Endothelial cell of umbilical vein (primary cell): ENCODE measurements at regions not wholly inside any gene's neighbourhood (a gene's known extent, or its start where the extent isn't known, plus 50 kb on each side); places are given as distances from the start of the nearest gene placed in this dataset.

Experiments
- BruUV-seq: library from RNA; stranded (reverse); fragments of 400-500 nt; replicated peaks from 2 replicates; lab custom pipeline; 2021; lab: Mats Ljungman, UMichigan
- CTCF ChIA-PET: fragments of 300-600, 350-600 bp; sonication (Branson Sonifier 250); formaldehyde crosslinking; loops from one replicate; lab custom pipeline; 2021; ENCODE audit warnings: antibody characterized with exemption, inconsistent platforms; lab: Charles Lee
- POLR2A ChIA-PET: fragments of 300-600, 350-600 bp; sonication (Branson Sonifier 250); formaldehyde crosslinking; loops from one replicate; lab custom pipeline; 2021; ENCODE audit warnings: antibody characterized with exemption, inconsistent platforms; lab: Charles Lee
- DNase-seq: peaks from one replicate; pipeline ENCODE4 v3.0.0-alpha.2; 2011; ENCODE audit warnings: low read depth, low spot score
- FAIRE-seq: peaks from 2 replicates; lab custom pipeline; 2011; peaks lifted over from hg19 to GRCh38; lab: Jason Lieb, UNC
- H2AFZ ChIP-seq: 2 replicates; pipeline ENCODE4 v1.6.0; 2012; ENCODE audit warnings: low read depth, low read length, control low read depth, inconsistent platforms
- H3K27ac ChIP-seq: 2 replicates; pipeline ENCODE4 v1.5.1; 2011; ENCODE audit warnings: low read depth, mild to moderate bottlenecking, control low read depth, low read length, moderate library complexity; ENCODE audit not compliant: insufficient read depth
- H3K27me3 ChIP-seq, 2 experiments: 2 replicates each; pipeline versions ENCODE4 v1.6.0 to v1.6.1; 2011; ENCODE audit warnings: low read length in 2 of 2, mixed read lengths in 1 of 2; ENCODE audit not compliant: control insufficient read depth in 2 of 2, insufficient read depth in 2 of 2
- H3K36me3 ChIP-seq, 2 experiments: 2 replicates in 1 of 2; 3 replicates in 1 of 2; pipeline ENCODE4 v1.5.1; 2011; ENCODE audit warnings: low read length in 2 of 2, mild to moderate bottlenecking in 1 of 2, moderate library complexity in 1 of 2; ENCODE audit not compliant: control insufficient read depth in 2 of 2, insufficient read depth in 2 of 2; ENCODE audit errors: extremely low read depth in 1 of 2
- H3K4me1 ChIP-seq: 3 replicates; pipeline ENCODE4 v1.5.1; 2011; ENCODE audit warnings: mild to moderate bottlenecking, low read length; ENCODE audit not compliant: control insufficient read depth, insufficient read depth; ENCODE audit errors: extremely low read depth
- H3K4me2 ChIP-seq: 2 replicates; pipeline ENCODE4 v1.6.1; 2011; ENCODE audit warnings: low read length, control low read depth, mixed read lengths; ENCODE audit not compliant: insufficient read depth
- H3K4me3 ChIP-seq, 3 experiments: fragments of 200-600 bp in 1 of 3; sonication (generic), shearing (Covaris generic) in 1 of 3; replicated peaks in 1 of 3; 2 replicates each; pipeline ENCODE4 v1.5.1; 2011 to 2016; ENCODE audit warnings: control low read depth in 3 of 3, low read length in 3 of 3, mild to moderate bottlenecking in 2 of 3, inconsistent platforms in 1 of 3, low read depth in 1 of 3, moderate library complexity in 1 of 3; ENCODE audit not compliant: insufficient read depth in 1 of 3
- H3K79me2 ChIP-seq: 2 replicates; pipeline ENCODE4 v1.6.0; 2012; ENCODE audit warnings: low read length, inconsistent platforms; ENCODE audit not compliant: control insufficient read depth, insufficient read depth
- H3K9ac ChIP-seq: replicated peaks from 2 replicates; pipeline ENCODE3; 2011; ENCODE audit warnings: low read length, control low read depth; ENCODE audit not compliant: insufficient read depth; ENCODE audit errors: extremely low read depth
- H3K9me1 ChIP-seq: replicated peaks from 3 replicates; pipeline ENCODE4 v1.6.0; 2011; ENCODE audit warnings: mild to moderate bottlenecking, low read length; ENCODE audit not compliant: control insufficient read depth, insufficient read depth; ENCODE audit errors: extremely low read depth
- H3K9me3 ChIP-seq: replicated peaks from 2 replicates; pipeline ENCODE4 v1.5.1; 2012; ENCODE audit warnings: low read length, inconsistent platforms; ENCODE audit not compliant: control insufficient read depth, insufficient read depth
- H4K20me1 ChIP-seq: replicated peaks from 2 replicates; pipeline ENCODE3; 2011; ENCODE audit warnings: mild to moderate bottlenecking, low read length; ENCODE audit not compliant: control insufficient read depth, insufficient read depth; ENCODE audit errors: extremely low read depth
- CTCF ChIP-seq, 2 donors: IDR thresholded peaks; 1 replicate in 1 of 2; 2 replicates in 1 of 2; pipeline ENCODE4 v1.5.1; 2011; ENCODE audit warnings: low read length in 2 of 2, mild to moderate bottlenecking in 2 of 2, moderate library complexity in 2 of 2, control low read depth in 1 of 2, inconsistent platforms in 1 of 2, low read depth in 1 of 2; ENCODE audit not compliant: insufficient read depth in 1 of 2; ENCODE audit errors: extremely low read depth in 1 of 2
- EZH2 ChIP-seq: IDR thresholded peaks from 2 replicates; pipeline ENCODE4 v1.6.1; 2012; ENCODE audit warnings: borderline replicate concordance, low read depth, mild to moderate bottlenecking, moderate library complexity, low read length, inconsistent platforms; ENCODE audit not compliant: severe bottlenecking
- FOS ChIP-seq: IDR thresholded peaks from 2 replicates; pipeline ENCODE4 v1.6.1; 2011; ENCODE audit warnings: mild to moderate bottlenecking, low read length, moderate library complexity, borderline replicate concordance; ENCODE audit not compliant: insufficient read depth
- GATA2 ChIP-seq: IDR thresholded peaks from 2 replicates; pipeline ENCODE4 v1.7.0; 2011; ENCODE audit warnings: low read depth, mild to moderate bottlenecking, moderate library complexity, mixed read lengths, low read length; ENCODE audit not compliant: insufficient read length, insufficient read depth
- JUN ChIP-seq: IDR thresholded peaks from 2 replicates; pipeline ENCODE4 v1.6.1; 2011; ENCODE audit warnings: borderline replicate concordance, low read depth; ENCODE audit not compliant: insufficient read length, insufficient read depth
- MYC ChIP-seq: IDR thresholded peaks from one replicate; pipeline ENCODE4 v1.6.1; 2011; ENCODE audit warnings: mild to moderate bottlenecking, low read depth, low read length
- POLR2A ChIP-seq: IDR thresholded peaks from 2 replicates; pipeline ENCODE4 v1.6.1; 2012; ENCODE audit warnings: low read depth, mild to moderate bottlenecking, control low read depth, low read length
- POLR2AphosphoS5 ChIP-seq: IDR thresholded peaks from 2 replicates; pipeline ENCODE4 v1.6.1; 2012; ENCODE audit warnings: low read depth, mild to moderate bottlenecking, control low read depth, low read length, moderate library complexity; ENCODE audit not compliant: insufficient read depth
- dilution Hi-C: fragments of 300-500 bp; cut with MboI; formaldehyde crosslinking; loops from one replicate; pipeline ENCODE4 v1.15.0; 2019; ENCODE audit warnings: low sequenced_read_pairs; ENCODE audit not compliant: extremely low pct_ligation_motif_present
- intact Hi-C: fragments of 100-400 bp; cut with micrococcal nuclease; formaldehyde crosslinking; loops from one replicate; pipeline ENCODE4 v1.10.0; 2022

GRCh38 chr7:24425664-24426063, 141.7 kb downstream of the NPY start:
- Histone ChIP-seq H2AFZ (no peak overlapping the region), H3K27ac (no peak overlapping the region), H3K4me3 (no peak overlapping the region), H3K9me1 (no peaks in the 10 kb centered on the region), H3K79me2 (no peaks in the 10 kb centered on the region), H3K36me3 (no peaks in the 10 kb centered on the region), H3K4me2 (no peak overlapping the region), H3K9me3 (no peaks in the 10 kb centered on the region), H4K20me1 (no peaks in the 10 kb centered on the region), H3K9ac (no peak overlapping the region), H3K27me3 (no peaks in the 10 kb centered on the region), H3K4me1 (no peaks in the 10 kb centered on the region)
- no peak for DNase-seq
- intact Hi-C loops = no loop called here
- no peak for FAIRE-seq
- dilution Hi-C loops = no loop called here
- TF ChIP-seq POLR2A (no peak), GATA2 (no peak), FOS (no peak), EZH2 (no peak), POLR2AphosphoS5 (no peak)
- BruUV-seq = no TSS peak
- ChIA-PET CTCF (interaction anchor here (1.5 kb wide), 1 partner anchor 13 kb away, joined by 6 read pairs; no protein-coding TSS in a partner anchor), POLR2A (no interaction called here)

- no peaks in the 10 kb centered on the region for H3K27me3 ChIP-seq
- H4K20me1 ChIP-seq = no peaks in the 10 kb centered on the region
- no TSS peak for BruUV-seq
- CTCF ChIA-PET = interaction anchor here (1.5 kb wide), 1 partner anchor 12 kb away, joined by 6 read pairs; no protein-coding TSS in a partner anchor
- no peak overlapping the region for H3K27ac ChIP-seq
- TF ChIP-seq CTCF (IDR thresholded peaks at IDR 0.05; ENCODE audit: extremely low read depth in 1 of 2, insufficient read depth in 1 of 2, low read depth in 1 of 2, low read length in 2 of 2) = no peak
- no peak for TF ChIP-seq MYC
- TF ChIP-seq EZH2 = no peak
- TF ChIP-seq FOS = no peak
- TF ChIP-seq POLR2AphosphoS5 = no peak
- no peak for TF ChIP-seq JUN
- FAIRE-seq (no peak), DNase-seq (no peak)
- POLR2A ChIA-PET = no interaction called here
- no peaks in the 10 kb centered on the region for H3K9me1 ChIP-seq
- no peak overlapping the region for H3K9ac ChIP-seq
- H3K79me2 ChIP-seq = no peaks in the 10 kb centered on the region
- no peak overlapping the region for H3K4me2 ChIP-seq
- dilution Hi-C loops (no loop called here), intact Hi-C loops (no loop called here)
- no peaks in the 10 kb centered on the region for H3K36me3 ChIP-seq
- H3K4me1 ChIP-seq = no peaks in the 10 kb centered on the region
- no peaks in the 10 kb centered on the region for H3K9me3 ChIP-seq
- no peak overlapping the region for H2AFZ ChIP-seq
- no peak overlapping the region for H3K4me3 ChIP-seq
Measured at GRCh38 chr7:24427048-24427447, 143.1 kb downstream of the NPY start.
